HCT116 (cell line): ENCODE measurements at regions not wholly inside any gene's neighbourhood (a gene's known extent, or its start where the extent isn't known, plus 50 kb on each side); places are given as distances from the start of the nearest gene placed in this dataset.

Source experiments
- ATAC-seq: fragments of 200-7000 bp; cut with Tn5 transposase; 2 replicates; pipeline ENCODE4 v1.9.1; 2020; ENCODE audit warnings: mild to moderate bottlenecking, moderate library complexity
- BruUV-seq: library from RNA; stranded (reverse); fragments of 400-500 nt; replicated peaks from 2 replicates; lab custom pipeline; 2021; lab: Mats Ljungman, UMichigan
- CTCF ChIA-PET: fragments of 300-600 bp; sonication (Branson Sonifier 250); formaldehyde crosslinking; loops from one replicate; lab custom pipeline; 2021; ENCODE audit warnings: antibody characterized with exemption; lab: Charles Lee
- POLR2A ChIA-PET: fragments of 300-600, 350-600 bp; sonication (Branson Sonifier 250); formaldehyde crosslinking; loops from one replicate; lab custom pipeline; 2021; ENCODE audit warnings: antibody characterized with exemption; lab: Charles Lee
- RAD21 ChIA-PET, 2 experiments: fragments of 300-600 bp; sonication (Branson Sonifier 250); formaldehyde crosslinking; loops; one replicate each; lab custom pipeline; 2023; ENCODE audit warnings: low total read pairs in 2 of 2; ENCODE audit not compliant: uncharacterized antibody in 2 of 2, unreplicated experiment in 2 of 2, low non-redundant PET in 1 of 2; lab: Charles Lee
- DNase-seq: peaks from one replicate; pipeline ENCODE4 v3.0.0-alpha.2; 2010; ENCODE audit warnings: low read depth, low spot score
- H2AFZ ChIP-seq: fragments of 200-600 bp; shearing (Covaris generic), sonication (generic); 2 replicates; pipeline ENCODE4 v1.6.1; 2017; ENCODE audit warnings: low read depth, mixed run types, mixed read lengths, antibody characterized with exemption, low read length; ENCODE audit not compliant: poor library complexity, severe bottlenecking
- H3K27ac ChIP-seq: 2 replicates; pipeline ENCODE4 v1.5.1; 2012; ENCODE audit warnings: low read depth, low read length
- H3K27me3 ChIP-seq: fragments of 200-600 bp; sonication (generic); 2 replicates; pipeline ENCODE4 v1.6.1; 2016; ENCODE audit warnings: mixed run types, low read length, mixed read lengths; ENCODE audit not compliant: insufficient read depth
- H3K36me3 ChIP-seq, 2 experiments: fragments of 200-500 bp in 1 of 2; fragments of 200-600 bp in 1 of 2; sonication (Bioruptor generic) in 1 of 2; sonication (generic) in 1 of 2; 2 replicates each; pipeline versions ENCODE4 v1.5.1 to v1.6.1; 2014 to 2016; ENCODE audit warnings: low read length in 2 of 2, inconsistent platforms in 1 of 2, mixed read lengths in 1 of 2, mixed run types in 1 of 2; ENCODE audit not compliant: insufficient read depth in 2 of 2, control insufficient read depth in 1 of 2
- H3K4me1 ChIP-seq, 2 experiments: fragments of 200-600 bp in 1 of 2; sonication (generic) in 1 of 2; 2 replicates each; pipeline versions ENCODE4 v1.5.1 to v1.6.1; 2012 to 2017; ENCODE audit warnings: low read length in 2 of 2, inconsistent platforms in 1 of 2, mild to moderate bottlenecking in 1 of 2, mixed read lengths in 1 of 2, mixed run types in 1 of 2, moderate library complexity in 1 of 2; ENCODE audit not compliant: insufficient read depth in 2 of 2, control insufficient read depth in 1 of 2
- H3K4me2 ChIP-seq: fragments of 200-600 bp; sonication (generic); 2 replicates; pipeline ENCODE4 v1.6.1; 2017; ENCODE audit warnings: mixed run types, low read length, mixed read lengths
- H3K4me3 ChIP-seq, 2 experiments: fragments of 200-600 bp in 1 of 2; sonication (generic) in 1 of 2; replicated peaks in 1 of 2; 2 replicates each; pipeline ENCODE4 v1.5.1; 2011 to 2016; ENCODE audit warnings: low read length in 2 of 2, control low read depth in 1 of 2, low read depth in 1 of 2, mild to moderate bottlenecking in 1 of 2, mixed read lengths in 1 of 2, mixed run types in 1 of 2
- H3K79me2 ChIP-seq: fragments of 200-600 bp; sonication (generic); 2 replicates; pipeline ENCODE4 v1.6.1; 2017; ENCODE audit warnings: mild to moderate bottlenecking, mixed run types, low read length, moderate library complexity, mixed read lengths; ENCODE audit not compliant: insufficient read depth
- H3K9ac ChIP-seq: fragments of 200-600 bp; sonication (generic); 2 replicates; pipeline ENCODE4 v1.6.1; 2016; ENCODE audit warnings: low read length, mixed read lengths
- H3K9me2 ChIP-seq: fragments of 200-600 bp; sonication (generic), shearing (Covaris generic); 2 replicates; pipeline ENCODE4 v1.6.1; 2017; ENCODE audit warnings: mixed run types, mild to moderate bottlenecking, moderate library complexity; ENCODE audit not compliant: insufficient read depth
- H3K9me3 ChIP-seq, 2 experiments: fragments of 200-500 bp in 1 of 2; fragments of 200-600 bp in 1 of 2; sonication (Bioruptor generic) in 1 of 2; sonication (generic) in 1 of 2; 2 replicates each; pipeline ENCODE4 v1.6.1; 2014 to 2017; ENCODE audit warnings: low read length in 2 of 2, mixed read lengths in 2 of 2, inconsistent platforms in 1 of 2, low read depth in 1 of 2, mild to moderate bottlenecking in 1 of 2, mixed run types in 1 of 2, moderate library complexity in 1 of 2; ENCODE audit not compliant: control insufficient read depth in 1 of 2, insufficient read depth in 1 of 2
- H4K20me1 ChIP-seq: fragments of 200-600 bp; sonication (generic), shearing (Covaris generic); 2 replicates; pipeline ENCODE4 v1.6.1; 2017; ENCODE audit warnings: mixed run types, mild to moderate bottlenecking, moderate library complexity; ENCODE audit not compliant: insufficient read depth
- ATF3 ChIP-seq: IDR thresholded peaks from 2 replicates; pipeline ENCODE4 v1.6.1; 2012
- CBX3 ChIP-seq: IDR thresholded peaks from 2 replicates; pipeline ENCODE4 v1.6.1; 2012; ENCODE audit warnings: low read depth
- CEBPB ChIP-seq: IDR thresholded peaks from 2 replicates; pipeline ENCODE4 v1.6.1; 2012; ENCODE audit warnings: low read depth
- EGR1 ChIP-seq: IDR thresholded peaks from 2 replicates; pipeline ENCODE4 v1.6.1; 2012; ENCODE audit warnings: low read depth
- ELF1 ChIP-seq: IDR thresholded peaks from 2 replicates; pipeline ENCODE4 v1.6.1; 2012; ENCODE audit warnings: low read depth, borderline replicate concordance
- FOSL1 ChIP-seq: IDR thresholded peaks from 2 replicates; pipeline ENCODE4 v1.6.1; 2012; ENCODE audit warnings: low read depth
- POLR2A ChIP-seq: IDR thresholded peaks from 2 replicates; pipeline ENCODE4 v1.7.0; 2011; ENCODE audit warnings: borderline replicate concordance; ENCODE audit not compliant: insufficient read depth, insufficient read length; ENCODE audit errors: extremely low read depth
- RAD21 ChIP-seq: IDR thresholded peaks from 2 replicates; pipeline ENCODE4 v1.6.1; 2012; ENCODE audit warnings: low read depth, mild to moderate bottlenecking
- SIN3A ChIP-seq: IDR thresholded peaks from 2 replicates; pipeline ENCODE4 v1.6.1; 2012; ENCODE audit warnings: low read depth
- TCF7L2 ChIP-seq: IDR thresholded peaks from 2 replicates; pipeline ENCODE4 v1.7.0; 2011; ENCODE audit warnings: borderline replicate concordance, inconsistent platforms; ENCODE audit not compliant: insufficient read depth, insufficient read length; ENCODE audit errors: extremely low read depth
- ZBTB33 ChIP-seq: IDR thresholded peaks from 2 replicates; pipeline ENCODE4 v1.6.1; 2011; ENCODE audit warnings: mild to moderate bottlenecking, low read length, moderate library complexity; ENCODE audit not compliant: insufficient replicate concordance; ENCODE audit errors: extremely low read depth
- ZFX ChIP-seq: fragments of 450-650 bp; IDR thresholded peaks from 2 replicates; pipeline ENCODE4 v1.6.1; 2017
- ZNF274 ChIP-seq: fragments of 200-500 bp; sonication (Bioruptor generic); IDR thresholded peaks from 2 replicates; pipeline ENCODE4 v1.6.1; 2014; ENCODE audit warnings: mild to moderate bottlenecking, low read depth, low read length, inconsistent platforms
- intact Hi-C: fragments of 100-400 bp; cut with micrococcal nuclease; formaldehyde crosslinking; loops from 2 replicates; pipeline ENCODE4 v1.10.0; 2022

GRCh38 chr10:33631991-33632390, 297.5 kb upstream of the NRP1 start:
- ATAC-seq (no peak), DNase-seq (no peak)
- RAD21 ChIA-PET, result no interaction called here
- intact Hi-C loops, result no loop called here
- POLR2A ChIA-PET, result no interaction called here
- CTCF ChIA-PET, result no interaction called here
- H3K4me3 ChIP-seq, result no peak overlapping the region
- no peaks in the 10 kb centered on the region for H3K79me2 ChIP-seq
- BruUV-seq, result no TSS peak
- TF ChIP-seq ELF1 (no peak), ATF3 (no peak), CBX3 (no peak), POLR2A (no peak), SIN3A (no peak), ZBTB33 (no peak), CEBPB (no peak), FOSL1 (no peak), TCF7L2 (no peak), ZFX (no peak), ZNF274 (no peak), RAD21 (no peak), EGR1 (no peak)
- no peak overlapping the region for H3K27ac ChIP-seq
- peaks cover 10% of the 10 kb centered on the region; the same call in 1 of the 2 replicates for H3K27me3 ChIP-seq
- no peak overlapping the region for H2AFZ ChIP-seq
- H3K9ac ChIP-seq, result no peak overlapping the region
- H3K4me1 ChIP-seq, result no peaks in the 10 kb centered on the region
- no peaks in the 10 kb centered on the region for H3K36me3 ChIP-seq
- no peaks in the 10 kb centered on the region for H4K20me1 ChIP-seq
- no peaks in the 10 kb centered on the region; the same call in 1 of the 2 replicates for H3K9me2 ChIP-seq
- H3K9me3 ChIP-seq, result no peaks in the 10 kb centered on the region
- H3K4me2 ChIP-seq, result no peak overlapping the region
